ENCODE measurements at regions not wholly inside any gene's neighbourhood (a gene's known extent, or its start where the extent isn't known, plus 50 kb on each side); places are given as distances from the start of the nearest gene placed in this dataset.

DNA sequence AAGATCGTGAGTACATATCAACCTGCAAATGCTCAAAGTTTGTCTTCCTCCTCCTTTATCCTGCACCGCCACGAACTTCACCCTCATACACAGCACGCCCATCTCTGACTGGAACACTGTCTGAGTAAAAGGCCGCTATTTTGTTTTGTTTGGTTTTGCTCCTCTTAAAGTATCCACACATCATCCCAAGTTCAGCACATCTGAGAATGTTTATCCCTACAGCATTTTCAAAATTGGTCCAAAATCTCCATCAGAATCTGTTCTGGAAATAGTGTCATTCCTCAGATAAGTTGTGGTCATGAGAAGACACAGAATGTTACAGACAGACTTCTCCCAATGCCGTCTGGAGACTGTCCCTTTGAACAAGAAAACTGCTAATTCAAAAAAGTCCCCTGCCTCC is 251.6 kb upstream of the ARID1B start:
- DNase-seq (ENCODE audit: low spot score) (no peak), FAIRE-seq (no peak)

DNA sequence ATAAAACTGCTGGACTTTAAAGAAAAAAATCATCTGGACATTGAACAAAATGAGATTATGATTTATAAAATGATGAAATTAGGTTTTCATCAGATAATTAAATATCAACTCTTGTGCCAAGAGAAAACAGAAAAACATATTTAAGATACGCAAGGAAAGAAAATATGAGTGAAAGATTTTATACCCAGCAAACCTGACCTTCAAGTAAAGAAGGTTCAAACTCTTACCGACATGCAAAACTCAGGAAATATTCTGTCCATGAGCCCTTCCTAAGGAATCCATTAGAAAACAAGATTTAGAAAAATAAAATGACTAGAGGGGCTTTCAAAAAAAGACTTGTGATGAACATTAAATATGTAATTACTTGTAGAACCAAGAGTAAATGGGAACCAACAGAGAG is 257.2 kb upstream of the ARID1B start:
- no peak for DNase-seq (ENCODE audit: low spot score)
- FAIRE-seq, result no peak

DNA sequence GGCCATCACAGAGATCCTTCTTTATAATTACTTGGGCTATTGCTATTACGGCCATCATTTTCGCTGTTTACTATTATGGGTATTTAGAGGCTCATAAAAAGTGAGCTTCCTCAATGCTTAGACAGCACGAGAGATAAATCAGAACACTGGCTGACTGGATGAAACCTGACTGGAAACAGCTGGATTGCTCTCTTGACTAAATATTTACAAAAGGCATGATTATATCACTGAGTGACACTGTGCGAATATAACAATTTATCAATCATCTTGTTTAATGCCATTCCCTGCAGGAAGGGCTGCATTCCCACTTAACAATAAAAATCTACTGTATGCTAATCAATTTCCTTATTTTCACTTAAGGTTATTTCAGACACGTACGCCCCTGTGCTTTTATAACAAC is 260.1 kb upstream of the ARID1B start:
- FAIRE-seq, result no peak

DNA sequence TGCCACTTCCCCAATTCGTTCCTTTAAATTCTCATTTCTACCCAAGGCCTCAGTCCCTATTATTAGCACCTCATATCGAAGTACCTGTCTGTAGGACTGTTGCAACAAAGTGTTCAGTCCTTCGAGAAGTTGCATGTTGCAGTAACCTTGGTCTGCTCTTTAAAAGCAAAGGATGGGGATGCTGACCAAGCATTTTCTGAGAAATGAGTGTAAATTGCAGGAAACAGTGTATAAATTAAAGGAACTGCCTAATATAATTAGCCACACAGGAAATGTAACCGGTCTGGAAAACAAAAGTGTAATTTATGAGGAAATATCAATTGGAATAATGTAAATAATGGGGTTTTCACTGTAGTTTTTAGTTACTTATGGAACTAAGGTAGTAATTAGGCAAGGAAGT is 261.9 kb upstream of the ARID1B start:
- FAIRE-seq (no peak), DNase-seq (ENCODE audit: low spot score) (no peak)

More for the DNA sequence above, 260.1 kb upstream of the ARID1B start:
- no peak for DNase-seq (ENCODE audit: low spot score)

DNA sequence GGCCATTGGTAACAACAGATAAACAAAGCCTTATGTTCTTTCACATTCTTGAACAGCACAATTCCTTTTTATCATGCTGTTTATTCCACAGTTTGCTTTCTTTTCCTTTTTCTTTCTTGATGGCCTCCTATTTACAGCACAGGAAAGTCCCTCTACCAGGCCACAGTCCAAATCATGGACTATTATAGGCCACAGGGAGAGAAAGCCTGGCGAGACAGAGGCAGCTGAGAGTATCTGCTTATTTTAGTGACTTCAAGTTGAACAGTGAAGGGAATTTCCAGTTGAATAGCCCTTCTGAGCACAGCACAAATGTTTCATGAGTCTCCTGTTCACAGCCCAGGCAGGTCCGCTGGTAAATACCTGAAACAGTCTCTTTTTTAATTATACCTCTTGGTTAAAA is 263.7 kb upstream of the ARID1B start:
- DNase-seq (ENCODE audit: low spot score) (no peak), FAIRE-seq (no peak)

DNA sequence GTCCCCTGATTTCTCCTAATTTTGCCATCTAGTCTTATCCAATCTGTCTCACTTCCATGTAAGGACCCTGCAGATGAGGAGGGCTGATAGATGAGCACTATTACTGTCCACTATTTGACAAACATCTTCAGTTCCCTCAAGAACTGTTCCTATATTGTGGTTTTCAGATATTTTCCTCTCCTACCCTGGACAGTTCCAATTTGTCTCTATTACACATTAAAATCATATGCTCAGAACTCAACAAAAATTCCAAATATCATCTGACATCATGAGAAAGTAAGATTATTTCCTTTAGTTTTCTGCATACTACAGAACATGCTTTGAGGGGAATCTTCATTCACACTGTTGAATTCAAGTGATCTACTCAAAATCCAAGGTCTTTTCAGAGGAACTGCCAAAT is 265.6 kb upstream of the ARID1B start:
- no peak for FAIRE-seq
- no peak for DNase-seq (ENCODE audit: low spot score)

DNA sequence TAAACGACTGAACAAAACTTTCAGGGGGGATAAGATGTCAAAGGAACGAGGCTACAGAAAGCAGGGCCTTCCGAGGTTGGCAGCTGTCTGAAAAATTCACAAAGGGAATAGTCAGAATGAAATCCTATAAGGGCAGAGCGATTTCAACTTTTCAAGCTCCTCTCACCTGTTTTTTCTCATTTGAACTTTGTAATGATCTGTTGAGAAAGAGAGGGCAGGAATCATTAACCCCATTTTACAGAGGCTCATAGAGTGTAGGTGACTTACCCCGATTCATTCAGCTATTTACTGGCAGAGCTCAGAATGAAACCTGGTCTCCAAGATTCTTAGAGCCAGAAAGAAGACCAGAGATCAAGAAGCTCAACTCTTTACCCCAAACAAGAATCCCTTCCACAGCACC is 266.1 kb upstream of the ARID1B start:
- no peak for DNase-seq (ENCODE audit: low spot score)
- no peak for FAIRE-seq

DNA sequence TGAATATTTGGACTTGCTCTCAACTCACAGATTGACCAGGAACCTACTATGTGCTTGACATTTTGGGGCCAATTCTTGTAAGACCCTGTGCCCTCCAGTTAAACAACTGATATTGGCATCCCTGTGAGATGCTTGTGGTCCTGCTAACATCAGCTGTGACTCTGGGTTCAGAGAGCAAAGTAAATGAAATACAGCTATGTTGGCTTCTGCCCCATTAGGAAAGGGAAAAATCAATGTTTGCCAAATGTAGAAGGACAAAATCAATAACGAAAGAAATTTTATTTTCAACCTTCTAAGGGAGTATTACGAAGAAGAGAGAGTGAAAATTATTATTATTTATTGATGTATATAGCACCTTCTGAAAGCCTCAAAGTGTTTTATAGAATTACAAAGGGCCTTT is 266.9 kb upstream of the ARID1B start:
- FAIRE-seq, result no peak
- no peak for DNase-seq (ENCODE audit: low spot score)

DNA sequence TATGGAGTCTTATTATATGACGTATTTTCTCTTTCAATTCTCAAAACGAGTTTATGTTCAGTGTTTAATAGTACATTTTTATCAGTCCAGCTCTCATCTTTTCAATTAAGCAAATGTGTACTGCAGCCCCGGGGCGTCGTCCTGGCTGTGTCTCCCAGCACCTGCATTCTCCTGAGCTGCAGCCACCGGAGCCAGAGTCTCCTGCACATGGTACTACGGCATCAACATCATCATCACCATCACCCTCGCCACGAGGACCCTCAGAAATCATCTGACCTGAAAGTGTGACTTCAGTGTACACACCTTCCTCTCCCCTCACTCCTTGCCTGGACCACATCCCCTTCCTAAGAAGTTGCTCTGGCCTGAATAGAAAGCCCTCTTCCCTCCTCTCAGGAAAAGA is 267.7 kb upstream of the ARID1B start:
- FAIRE-seq, result no peak
- DNase-seq (ENCODE audit: low spot score), result no peak

DNA sequence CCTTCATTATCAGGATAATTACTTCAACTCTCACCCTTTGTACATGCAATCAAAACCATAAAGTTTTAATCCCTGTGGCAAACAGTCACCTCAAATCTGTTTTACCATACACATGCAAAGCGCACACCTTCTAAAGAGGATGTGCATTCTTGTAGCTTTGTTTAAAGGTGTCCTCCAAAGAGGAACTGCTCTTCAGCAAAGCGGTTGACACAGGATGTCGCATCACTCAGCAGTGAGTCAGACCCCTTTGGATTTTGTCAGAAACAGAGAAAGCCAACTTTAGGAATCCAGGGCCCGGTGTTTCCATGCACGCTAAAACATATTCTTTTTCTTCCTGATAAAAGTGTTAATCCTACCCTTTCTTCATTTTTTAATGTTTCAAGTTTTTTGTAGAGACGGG is 268.3 kb upstream of the ARID1B start:
- DNase-seq (ENCODE audit: low spot score), result no peak

DNA sequence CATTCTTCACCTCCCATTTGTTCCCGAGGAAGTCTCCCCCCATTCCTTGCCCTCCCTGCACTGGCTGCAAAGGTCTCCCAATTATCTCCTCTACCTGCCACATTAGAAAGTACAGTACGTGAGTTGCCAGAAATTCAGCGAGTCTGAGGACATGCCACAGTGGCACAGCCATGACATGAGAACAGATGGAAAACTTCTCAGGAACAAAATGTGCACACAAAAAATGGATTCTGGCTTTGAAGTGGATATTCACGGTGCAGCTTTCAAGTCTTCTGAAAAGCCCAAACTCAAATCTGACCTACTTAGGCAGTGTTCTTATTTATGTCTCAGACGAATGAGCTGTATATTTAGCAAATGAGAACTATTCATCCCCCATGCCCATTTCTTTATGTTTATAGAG is 269.1 kb upstream of the ARID1B start:
- no peak for FAIRE-seq
- no peak for DNase-seq (ENCODE audit: low spot score)

More for the DNA sequence above, 268.3 kb upstream of the ARID1B start:
- no peak for FAIRE-seq

DNA sequence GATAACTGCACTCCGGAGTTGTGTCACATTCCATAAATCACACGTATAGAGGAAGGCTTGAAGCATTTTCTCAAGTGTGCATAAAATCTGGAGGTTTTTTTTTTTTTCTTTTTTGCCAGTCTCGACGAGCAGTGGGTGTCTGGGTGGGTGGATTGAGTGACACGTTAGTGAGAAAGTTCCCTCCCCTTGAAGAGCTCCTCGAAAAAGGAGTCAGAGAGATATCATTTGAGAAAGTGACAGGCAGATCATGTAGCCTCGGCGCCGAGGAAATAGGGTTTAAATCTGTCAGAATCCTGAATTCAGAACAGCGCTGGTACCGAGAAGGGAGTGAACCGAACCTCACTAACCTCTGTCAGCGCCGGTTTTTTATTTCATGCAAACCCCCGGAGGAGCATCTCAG is 269.5 kb upstream of the ARID1B start:
- FAIRE-seq, result no peak
- DNase-seq (ENCODE audit: low spot score), result no peak

DNA sequence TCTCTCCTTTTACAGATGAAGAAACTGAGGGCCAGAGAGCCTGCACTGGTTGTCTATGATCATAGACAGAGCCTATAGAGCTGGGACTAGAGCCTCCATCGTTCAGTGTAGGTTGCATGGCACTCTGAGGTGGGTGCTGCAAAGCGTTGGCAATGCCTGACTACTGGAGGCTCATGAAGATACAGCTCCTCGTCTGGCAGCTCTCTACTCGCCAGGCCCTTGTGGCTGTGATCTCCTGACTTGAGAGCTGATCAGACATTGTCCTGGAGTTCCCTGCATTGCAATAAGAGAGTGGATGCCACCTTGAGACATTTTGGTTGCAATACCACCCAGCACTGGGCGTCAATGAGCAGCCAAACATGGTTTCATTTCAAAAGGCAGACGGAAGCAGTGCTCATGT is 270.1 kb upstream of the ARID1B start:
- no peak for DNase-seq (ENCODE audit: low spot score)
- no peak for FAIRE-seq

DNA sequence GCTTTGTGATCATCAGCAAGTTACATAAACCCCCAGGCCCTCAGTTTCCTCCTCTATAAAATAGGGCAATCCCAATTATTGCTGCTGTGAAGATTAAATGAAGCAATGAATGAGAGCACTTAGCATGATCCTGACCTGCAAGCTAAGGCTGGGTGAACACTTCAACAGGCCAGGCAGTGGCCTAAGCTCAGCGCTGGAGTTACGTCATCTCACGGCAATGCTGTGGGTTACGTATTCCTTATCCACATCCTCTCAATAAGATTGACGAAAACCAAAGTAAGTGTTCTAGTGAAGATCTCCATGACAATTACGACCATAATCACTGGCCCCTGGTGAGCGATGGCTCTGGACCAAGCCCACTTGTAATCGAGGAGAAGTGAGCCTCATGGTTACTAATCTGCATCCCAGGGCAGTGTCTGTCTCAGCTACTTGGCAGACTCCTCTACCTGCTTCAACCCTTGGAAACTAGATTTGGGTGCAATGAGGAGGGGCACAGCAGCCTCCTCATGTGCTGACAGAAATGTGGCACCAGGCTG is 274.1 kb upstream of the ARID1B start:
- FAIRE-seq (no peak), DNase-seq (ENCODE audit: low spot score) (no peak)

DNA sequence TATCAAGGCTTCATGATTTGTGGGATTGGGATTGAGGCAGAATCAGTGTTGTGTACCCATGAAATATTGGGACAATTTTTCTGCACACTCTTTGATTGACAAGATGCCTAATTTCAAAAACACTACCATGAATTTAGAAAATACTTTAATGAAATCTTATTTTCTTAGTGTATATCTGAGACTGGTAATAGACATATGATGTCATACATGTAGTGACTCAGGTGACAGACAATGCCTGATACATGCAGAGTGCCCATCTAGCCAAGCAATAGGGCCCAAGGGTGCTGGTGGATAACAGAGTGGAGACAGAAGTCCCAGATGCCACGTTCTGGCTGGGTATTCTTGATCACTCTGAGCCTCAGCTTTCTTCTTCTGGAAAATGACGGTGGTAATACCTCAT is 279.6 kb upstream of the ARID1B start:
- no peak for FAIRE-seq
- no peak for DNase-seq (ENCODE audit: low spot score)

DNA sequence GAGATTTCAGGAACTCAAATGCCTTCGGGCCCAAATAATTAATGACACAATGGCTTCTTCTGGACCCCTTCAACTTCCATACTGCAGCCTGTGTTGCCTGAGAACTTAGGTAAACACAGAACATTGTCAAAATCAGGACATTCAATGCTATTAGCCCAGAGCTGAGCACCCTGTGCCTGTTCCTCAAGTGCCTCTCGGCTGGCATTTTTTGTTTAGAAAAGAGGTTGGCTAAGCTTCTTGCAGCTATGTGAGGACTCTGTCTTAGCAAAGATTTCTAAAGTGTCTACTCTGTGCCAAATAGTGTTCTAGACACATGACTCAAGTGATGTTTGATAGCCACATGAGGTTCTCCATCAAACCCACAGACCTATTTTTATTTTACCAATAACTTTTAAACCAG is 289.3 kb upstream of the ARID1B start:
- DNase-seq (ENCODE audit: low spot score) (no peak), FAIRE-seq (no peak)

DNA sequence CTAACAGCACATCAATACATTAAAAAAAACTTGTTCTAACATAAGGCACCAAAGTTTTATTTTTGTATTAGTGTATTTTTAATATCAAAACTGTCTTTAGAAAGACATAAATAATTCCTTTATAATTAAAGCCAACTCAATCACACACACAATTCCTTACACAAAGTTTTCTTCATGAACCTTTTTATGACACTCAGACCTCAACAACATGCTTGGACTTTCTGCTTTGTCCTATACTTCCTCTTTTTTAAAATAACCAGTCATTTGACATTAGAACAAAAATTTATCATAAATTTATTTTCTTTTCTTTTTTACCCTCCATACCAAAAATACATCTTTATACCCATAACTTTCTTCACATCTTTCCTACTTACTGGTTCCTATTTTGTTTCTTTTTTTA is 292.0 kb upstream of the ARID1B start:
- FAIRE-seq (no peak), DNase-seq (ENCODE audit: low spot score) (no peak)

DNA sequence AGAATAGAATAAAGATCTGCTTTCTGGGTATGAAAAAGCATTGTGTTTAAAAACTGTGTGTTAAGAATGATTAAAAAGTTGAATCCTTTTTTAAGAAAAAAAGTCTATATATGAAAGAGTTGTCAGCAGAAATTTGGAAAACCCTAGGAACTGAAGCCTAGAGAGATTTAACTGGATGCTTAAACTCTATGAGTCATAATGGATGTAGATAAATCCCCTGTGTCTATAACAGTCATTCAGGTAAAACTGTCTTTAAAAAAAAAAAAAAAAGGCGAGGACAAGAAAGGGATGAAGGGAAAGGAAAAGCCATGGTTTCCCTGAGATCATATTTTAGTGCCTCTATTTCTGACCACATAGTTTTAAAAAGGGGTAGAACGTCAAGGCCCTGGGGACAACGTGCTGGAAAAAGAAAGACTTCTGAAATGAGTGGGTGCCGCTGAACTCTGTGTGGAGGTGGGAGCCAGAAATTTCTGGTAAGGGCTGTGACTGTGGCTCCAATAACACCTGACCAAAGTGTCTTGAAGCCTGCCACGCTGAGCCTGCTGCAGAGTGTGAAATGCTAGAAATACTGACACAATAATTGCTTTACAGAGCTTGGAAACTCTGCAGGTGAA is 302.6 kb upstream of the ARID1B start:
- no peak for FAIRE-seq
- no peak for DNase-seq (ENCODE audit: low spot score)

DNA sequence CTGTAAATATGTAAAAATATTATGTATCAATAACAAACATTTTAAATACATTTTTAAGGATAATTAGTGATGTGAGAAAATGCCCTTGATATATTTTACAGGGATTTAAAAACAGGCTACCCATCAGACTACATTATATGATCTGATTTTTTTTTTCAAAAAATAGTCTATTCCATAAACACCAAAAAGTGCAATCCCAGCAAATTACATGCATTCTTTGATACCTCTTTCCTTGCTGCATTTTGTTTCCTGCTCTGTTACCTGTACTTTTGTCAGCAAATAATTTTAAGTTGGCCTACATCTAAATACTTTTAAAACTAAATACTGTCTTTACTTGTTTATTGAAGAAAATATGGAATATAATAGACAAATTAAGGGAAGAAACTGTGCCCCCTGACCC is 306.2 kb upstream of the ARID1B start:
- FAIRE-seq (no peak), DNase-seq (ENCODE audit: low spot score) (no peak)

DNA sequence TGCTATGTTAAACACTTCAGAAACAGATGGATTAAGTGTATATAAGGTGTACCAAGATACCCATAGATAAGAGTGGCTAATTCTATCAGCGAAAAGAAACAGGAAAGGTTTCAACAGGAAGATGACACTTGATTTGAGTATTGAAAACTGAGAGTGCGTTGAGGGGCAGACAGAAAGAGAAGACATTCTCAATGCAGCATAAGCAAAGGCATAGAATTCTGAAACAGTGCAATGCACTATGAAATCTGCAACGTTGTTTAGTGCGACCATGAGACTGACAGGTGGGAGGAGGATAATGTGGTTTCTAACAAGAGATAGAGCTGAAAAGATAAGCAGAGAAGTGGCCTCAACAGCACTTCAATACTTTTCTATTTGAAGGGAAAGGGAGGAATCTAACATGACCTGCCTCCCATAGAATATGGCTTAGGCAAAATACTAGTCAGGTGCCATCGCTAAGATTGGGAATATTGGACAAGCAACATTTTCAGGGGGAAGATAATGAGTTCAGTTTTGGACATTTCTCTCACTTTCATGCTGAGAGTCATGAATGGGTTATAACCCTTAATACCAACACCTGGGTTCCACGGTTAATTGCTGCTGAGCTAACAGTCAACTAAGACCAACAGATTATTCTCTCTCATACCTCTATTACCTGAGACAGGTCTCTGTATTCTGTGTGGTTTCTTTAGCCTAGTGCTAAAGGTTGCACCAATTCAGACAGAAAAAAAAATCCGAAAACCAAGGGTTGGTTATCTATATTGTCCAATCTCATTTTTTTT is 312.9 kb upstream of the ARID1B start:
- no peak for FAIRE-seq
- no peak for DNase-seq (ENCODE audit: low spot score)

DNA sequence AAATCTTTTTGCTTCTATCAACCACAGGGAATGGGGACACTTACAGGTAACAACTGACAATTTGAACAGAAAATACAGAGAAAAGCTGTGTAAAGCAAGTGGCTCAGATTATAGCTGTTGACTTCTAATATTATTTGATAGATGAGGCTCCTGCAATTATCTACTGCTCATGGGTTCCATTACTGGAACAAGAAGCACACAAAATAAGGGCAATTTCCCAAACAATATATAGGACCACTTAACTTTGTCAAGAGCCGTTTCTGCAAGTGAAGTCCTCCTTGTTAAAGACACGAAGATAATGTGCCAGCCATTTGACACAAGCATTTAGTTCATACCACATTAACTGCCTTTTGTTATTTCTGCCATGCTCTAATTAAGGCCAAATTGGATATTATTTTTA is 315.5 kb upstream of the ARID1B start:
- FAIRE-seq (no peak), DNase-seq (ENCODE audit: low spot score) (no peak)

DNA sequence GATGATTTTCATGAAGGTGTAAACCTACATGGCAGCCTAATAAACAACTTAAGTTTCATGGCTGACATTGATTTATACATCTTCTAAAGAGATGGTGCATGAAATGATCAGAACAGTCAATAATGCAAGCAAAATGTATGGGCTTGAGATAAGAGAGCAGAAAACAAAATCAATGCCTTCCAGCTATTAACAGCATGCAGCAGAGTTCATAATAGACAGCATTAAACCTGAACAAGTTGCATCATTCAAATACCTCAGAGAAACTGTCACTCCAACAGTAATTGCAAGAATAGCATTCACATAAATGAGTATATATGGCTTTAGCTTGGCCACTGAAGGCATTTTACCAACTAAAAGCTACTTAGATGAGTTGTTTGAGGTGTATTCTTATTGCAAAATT is 319.6 kb upstream of the ARID1B start:
- DNase-seq (ENCODE audit: low spot score), result no peak
- FAIRE-seq, result no peak

DNA sequence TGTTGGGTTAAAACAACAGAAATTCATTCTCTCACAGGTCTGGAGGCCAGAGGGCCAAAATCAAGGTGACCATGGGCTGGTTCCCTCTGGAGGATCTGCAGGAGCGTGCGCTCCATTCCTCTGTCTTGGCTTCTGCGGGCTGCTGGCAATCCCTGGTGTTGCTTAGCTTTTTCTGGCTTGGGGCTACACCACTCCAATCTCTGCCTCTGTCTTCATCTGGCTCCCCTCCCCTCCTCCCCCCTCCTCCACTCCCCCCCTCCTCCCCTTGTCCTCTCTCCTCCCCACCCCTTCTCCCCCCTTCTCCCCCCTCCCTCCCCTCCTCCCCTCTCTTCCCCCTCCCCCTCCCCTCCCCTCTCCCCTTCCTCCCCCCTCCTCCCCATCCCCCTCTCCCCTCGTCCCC is 321.3 kb upstream of the ARID1B start:
- no peak for DNase-seq (ENCODE audit: low spot score)
- FAIRE-seq, result no peak
